K562 (cell line): ENCODE measurements at regions not wholly inside any gene's neighbourhood (a gene's known extent, or its start where the extent isn't known, plus 50 kb on each side); places are given as distances from the start of the nearest gene placed in this dataset.

ENCODE experiments used
- ATAC-seq: fragments of 200-7000 bp; cut with Tn5 transposase; 3 replicates; pipeline ENCODE4 v1.9.1; 2020; ENCODE audit warnings: moderate library complexity
- BruUV-seq: library from RNA; stranded (reverse); fragments of 400-500 nt; replicated peaks from 2 replicates; lab custom pipeline; 2021; lab: Mats Ljungman, UMichigan
- CTCF ChIA-PET: fragments of 300-600 bp; formaldehyde crosslinking; extraction: SDS; loops from one replicate; lab custom pipeline; 2021; ENCODE audit warnings: low intra/inter-chr PET ratio; lab: Yijun Ruan, JAX
- POLR2A ChIA-PET: fragments of 300-600, 350-650 bp; sonication (Branson Sonifier 250); formaldehyde crosslinking; extraction: SDS; loops from one replicate; lab custom pipeline; 2021; ENCODE audit warnings: antibody characterized with exemption, inconsistent platforms; lab: Yijun Ruan, JAX
- DNase-seq, 4 experiments: peaks; one replicate each; pipeline versions ENCODE4 v3.0.0 to v3.0.0-alpha.2; 2011 to 2018; ENCODE audit warnings: low spot score in 3 of 4, mixed read lengths in 3 of 4; ENCODE audit errors: extremely low read depth in 1 of 4
- FAIRE-seq: peaks from 2 replicates; lab custom pipeline; 2011; peaks lifted over from hg19 to GRCh38; lab: Jason Lieb, UNC
- H2AFZ ChIP-seq: 2 replicates; pipeline ENCODE4 v1.6.0; 2011; ENCODE audit warnings: low read depth, low read length, control low read depth, inconsistent platforms
- H3K27ac ChIP-seq: fragments of 200-600 bp; 3 replicates; pipeline ENCODE4 v1.8.0; 2011; ENCODE audit warnings: low read depth, mild to moderate bottlenecking, control low read depth, inconsistent platforms, low read length, moderate library complexity, mixed read lengths; ENCODE audit errors: extremely low read depth
- H3K27me3 ChIP-seq, 2 experiments: fragments of 300-600 bp in 1 of 2; 2 replicates in 1 of 2; 3 replicates in 1 of 2; pipeline versions ENCODE4 v1.6.0 to v1.8.0; 2011; ENCODE audit warnings: inconsistent platforms in 2 of 2, low read length in 2 of 2, mild to moderate bottlenecking in 1 of 2, mixed read lengths in 1 of 2, moderate library complexity in 1 of 2; ENCODE audit not compliant: control insufficient read depth in 2 of 2, insufficient read depth in 2 of 2
- H3K36me3 ChIP-seq: fragments of 300-600 bp; 3 replicates; pipeline ENCODE4 v1.8.0; 2011; ENCODE audit warnings: mild to moderate bottlenecking, low read length, inconsistent platforms; ENCODE audit not compliant: control insufficient read depth, insufficient read depth
- H3K4me1 ChIP-seq, 2 experiments: fragments of 200-600 bp in 1 of 2; replicated peaks in 1 of 2; 2 replicates in 1 of 2; 3 replicates in 1 of 2; pipeline versions ENCODE4 v1.5.1 to v1.8.0; 2011; ENCODE audit warnings: inconsistent platforms in 2 of 2, low read length in 2 of 2, mild to moderate bottlenecking in 1 of 2, mixed read lengths in 1 of 2, moderate library complexity in 1 of 2; ENCODE audit not compliant: control insufficient read depth in 2 of 2, insufficient read depth in 2 of 2
- H3K4me2 ChIP-seq: 2 replicates; pipeline ENCODE4 v1.6.1; 2011; ENCODE audit warnings: low read length, control low read depth, inconsistent platforms, mixed read lengths; ENCODE audit not compliant: insufficient read depth
- H3K4me3 ChIP-seq: fragments of 200-600 bp; sonication (generic), shearing (Covaris generic); 2 replicates; pipeline ENCODE4 v1.5.1; 2016; ENCODE audit warnings: control low read depth, inconsistent platforms
- H3K79me2 ChIP-seq: fragments of 200-600 bp; 3 replicates; pipeline ENCODE4 v1.8.0; 2011; ENCODE audit warnings: low read length, inconsistent platforms; ENCODE audit not compliant: control insufficient read depth, insufficient read depth
- H3K9ac ChIP-seq, 2 experiments: 2 replicates each; pipeline versions ENCODE4 v1.6.0 to v1.6.1; 2011; ENCODE audit warnings: low read depth in 2 of 2, low read length in 2 of 2, control low read depth in 1 of 2, inconsistent platforms in 1 of 2, mild to moderate bottlenecking in 1 of 2, mixed read lengths in 1 of 2; ENCODE audit not compliant: insufficient read depth in 1 of 2
- H3K9me1 ChIP-seq: one replicate; pipeline ENCODE4 v1.6.0; 2011; ENCODE audit warnings: inconsistent platforms, mild to moderate bottlenecking, low read length, moderate library complexity; ENCODE audit not compliant: control insufficient read depth, insufficient read depth
- H3K9me3 ChIP-seq: replicated peaks from 2 replicates; pipeline ENCODE4 v1.5.1; 2011; ENCODE audit warnings: low read depth, low read length, inconsistent platforms; ENCODE audit not compliant: control insufficient read depth, insufficient read depth
- H4K20me1 ChIP-seq: replicated peaks from 2 replicates; pipeline ENCODE4 v1.6.1; 2011; ENCODE audit warnings: low read length, inconsistent platforms, mixed read lengths; ENCODE audit not compliant: control insufficient read depth, insufficient read depth
- DMBX1 ChIP-seq: fragments of 250-450 bp; sonication (Bioruptor Pico); IDR thresholded peaks from 2 replicates; pipeline ENCODE4 v1.8.0; 2022; ENCODE audit warnings: inconsistent platforms, mild to moderate bottlenecking, moderate library complexity, borderline replicate concordance
- ELK1 ChIP-seq: sonication (generic); formaldehyde crosslinking; IDR thresholded peaks from 2 replicates; pipeline ENCODE4 v1.8.1; 2022; ENCODE audit warnings: missing genetic modification reagents
- EZH2 ChIP-seq: IDR thresholded peaks from 2 replicates; pipeline ENCODE4 v1.6.1; 2012; ENCODE audit warnings: low read depth, mild to moderate bottlenecking, inconsistent platforms, low read length, borderline replicate concordance
- FOXK1 ChIP-seq: sonication (generic); formaldehyde crosslinking; IDR thresholded peaks from 2 replicates; pipeline ENCODE4 v1.8.0; 2022; ENCODE audit warnings: missing genetic modification reagents, mild to moderate bottlenecking, borderline replicate concordance
- MEF2A ChIP-seq: IDR thresholded peaks from 2 replicates; pipeline ENCODE4 v1.6.1; 2011; ENCODE audit warnings: low read depth, mild to moderate bottlenecking, low read length, moderate library complexity; ENCODE audit not compliant: control insufficient read depth
- NR3C1 ChIP-seq: sonication (generic); formaldehyde crosslinking; IDR thresholded peaks from 2 replicates; pipeline ENCODE4 v1.8.1; 2022; ENCODE audit warnings: missing genetic modification reagents
- RBM22 ChIP-seq: fragments of 200-400 bp; formaldehyde crosslinking; IDR thresholded peaks from 2 replicates; pipeline ENCODE4 v1.6.1; 2018; ENCODE audit warnings: low read length, low read depth; ENCODE audit not compliant: poor library complexity, severe bottlenecking
- SMARCB1 ChIP-seq: IDR thresholded peaks from 2 replicates; pipeline ENCODE4 v1.6.1; 2011; ENCODE audit warnings: improper control_type of control experiment, low read depth; ENCODE audit not compliant: insufficient read length
- TEAD4 ChIP-seq, 2 experiments: sonication (generic) in 1 of 2; formaldehyde crosslinking in 1 of 2; IDR thresholded peaks; 2 replicates each; pipeline versions ENCODE4 v1.6.1 to v1.8.0; 2012 to 2022; ENCODE audit warnings: borderline replicate concordance in 1 of 2, inconsistent platforms in 1 of 2, low read length in 1 of 2, mild to moderate bottlenecking in 1 of 2, missing genetic modification reagents in 1 of 2
- ZNF143 ChIP-seq: sonication (generic); formaldehyde crosslinking; IDR thresholded peaks from 2 replicates; pipeline ENCODE4 v1.9.0; 2022; ENCODE audit warnings: mild to moderate bottlenecking, missing genetic modification reagents
- ZNF175 ChIP-seq: fragments of 200-800 bp; sonication (Bioruptor generic); IDR thresholded peaks from 2 replicates; pipeline ENCODE4 v1.6.1; 2016; ENCODE audit warnings: low read depth, mild to moderate bottlenecking, missing genetic modification characterization, missing compliant biosample characterization
- ZNF785 ChIP-seq: fragments of 250-450 bp; sonication (Bioruptor Pico); IDR thresholded peaks from 2 replicates; pipeline ENCODE4 v1.4.0; 2020; ENCODE audit warnings: mild to moderate bottlenecking
- WGBS: fragments of 100-300 bp; shearing (Covaris generic); methylation state at CpG from one replicate; pipeline ENCODE4 v1.1.6; 2016; ENCODE audit warnings: low coverage, mixed read lengths; ENCODE audit not compliant: insufficient coverage; ENCODE audit errors: missing lambda C conversion rate; 5-methylcytosine and 5-hydroxymethylcytosine counted together
- in situ Hi-C: fragments of 300-500 bp; cut with MboI; formaldehyde crosslinking; loops from 4 replicates; pipeline ENCODE4 v1.15.0; 2018; ENCODE audit warnings: inconsistent platforms, mixed read lengths
- intact Hi-C: fragments of 100-400 bp; cut with micrococcal nuclease; formaldehyde crosslinking; loops from 2 replicates; pipeline ENCODE4 v1.14.2; 2022

DNA sequence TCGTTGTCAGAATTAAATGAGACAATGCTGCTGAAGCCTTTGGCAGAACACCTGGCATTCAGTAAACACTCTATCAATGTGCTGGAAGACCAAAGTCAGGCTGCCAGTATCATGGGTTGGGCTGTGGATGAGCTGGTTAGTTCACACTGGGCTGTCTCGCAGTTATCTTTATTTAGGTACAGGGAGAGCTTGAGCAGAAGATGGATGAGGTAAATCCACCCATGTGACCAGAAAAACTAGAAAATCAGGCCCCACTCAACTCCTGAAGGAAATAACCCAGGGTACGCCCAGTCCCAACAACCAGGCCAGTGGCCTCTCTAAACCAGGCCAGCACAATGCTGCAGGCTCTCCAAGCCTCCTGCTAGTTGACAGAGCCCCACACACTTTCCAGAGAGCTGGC, 330.3 kb downstream of the TNS1 start (continued):
- TF ChIP-seq DMBX1 (CRISPR knock-in tag), result no peak
- no peak for TF ChIP-seq MEF2A

DNA sequence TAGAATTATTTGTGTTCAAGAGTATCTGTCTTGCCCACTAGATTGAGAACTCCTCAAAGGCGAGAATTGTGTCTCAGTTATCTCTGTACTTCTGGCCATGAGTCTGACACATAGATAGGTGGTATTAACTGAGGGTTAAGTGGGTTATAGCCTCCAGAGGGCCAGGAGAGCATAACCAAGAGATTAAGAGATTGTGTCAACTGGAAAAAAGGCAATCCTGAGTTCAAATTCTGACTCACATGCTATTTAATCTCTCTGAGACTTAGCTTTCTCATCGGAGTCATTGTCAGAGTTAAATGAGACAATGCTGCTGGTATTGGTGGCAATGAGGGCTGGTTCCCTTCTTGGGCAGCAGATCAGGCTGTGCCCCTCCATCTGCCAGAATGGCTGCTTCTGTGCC, 330.9 kb downstream of the TNS1 start:
- TF ChIP-seq ELK1 (CRISPR knock-in tag) (no peak), EZH2 (no peak), ZNF175 (CRISPR knock-in tag) (no peak), NR3C1 (CRISPR knock-in tag) (no peak), ZNF785 (no peak), ZNF143 (no peak), FOXK1 (no peak), TEAD4 (IDR thresholded peaks at IDR 0.05; ENCODE audit: low read length) (no peak), TEAD4 (CRISPR knock-in tag; IDR thresholded peaks at IDR 0.05; ENCODE audit: borderline replicate concordance) (no peak), SMARCB1 (no peak), RBM22 (no peak)
- H3K9me3 ChIP-seq, result no peaks in the 10 kb centered on the region
- no peaks in the 10 kb centered on the region for H3K9me1 ChIP-seq
- ATAC-seq (no peak), DNase-seq (no peak), FAIRE-seq (no peak)
- no peak overlapping the region for H3K4me3 ChIP-seq
- intact Hi-C loops, result no loop called here
- no peak overlapping the region for H2AFZ ChIP-seq
- no peaks in the 10 kb centered on the region for H3K27me3 ChIP-seq
- CTCF ChIA-PET, result no interaction called here
- no peaks in the 10 kb centered on the region for H3K36me3 ChIP-seq
- H4K20me1 ChIP-seq, result no peaks in the 10 kb centered on the region
- H3K4me1 ChIP-seq, result no peaks in the 10 kb centered on the region
- no peak overlapping the region for H3K9ac ChIP-seq
- POLR2A ChIA-PET, result interaction anchor here (0.5 to 1.0 kb wide), 2 partner anchors 9 to 24 kb away, joined by 4 read pairs; no protein-coding TSS in a partner anchor
- in situ Hi-C loops, result no loop called here
- WGBS, result 0% methylated on average over 2 of the region's 2 CpGs
- H3K4me2 ChIP-seq, result no peak overlapping the region
- H3K79me2 ChIP-seq, result no peaks in the 10 kb centered on the region
- no peak overlapping the region for H3K27ac ChIP-seq
- no TSS peak for BruUV-seq
